GM03348 (cell line): ENCODE measurements at regions not wholly inside any gene's neighbourhood (a gene's known extent, or its start where the extent isn't known, plus 50 kb on each side); places are given as distances from the start of the nearest gene placed in this dataset.
A peak's percentile ranks its signal among the peaks of the same experiment; 100 is the strongest.

Experiments
- DNase-seq: peaks from one replicate; pipeline ENCODE4 v3.0.0; 2012; ENCODE audit warnings: low spot score

GRCh38 chr2:200752332-200752731 is 59.4 kb upstream of the BZW1 start:
- DNase-seq, result no peak

GRCh38 chr2:200752835-200753234 is 58.9 kb upstream of the BZW1 start:
- DNase-seq, result no peak

- peak; percentile 84 for DNase-seq
Observed at GRCh38 chr2:200756618-200757321, 54.9 kb upstream of the BZW1 start.

GRCh38 chr2:200757399-200757798 is 54.3 kb upstream of the BZW1 start:
- no peak for DNase-seq

GRCh38 chr2:200758341-200758740 is 53.4 kb upstream of the BZW1 start:
- no peak for DNase-seq

GRCh38 chr2:200761266-200761665 is 50.4 kb upstream of the BZW1 start:
- peak; percentile 55 for DNase-seq
